ENCODE measurements at regions not wholly inside any gene's neighbourhood (a gene's known extent, or its start where the extent isn't known, plus 50 kb on each side); places are given as distances from the start of the nearest gene placed in this dataset.

DNA sequence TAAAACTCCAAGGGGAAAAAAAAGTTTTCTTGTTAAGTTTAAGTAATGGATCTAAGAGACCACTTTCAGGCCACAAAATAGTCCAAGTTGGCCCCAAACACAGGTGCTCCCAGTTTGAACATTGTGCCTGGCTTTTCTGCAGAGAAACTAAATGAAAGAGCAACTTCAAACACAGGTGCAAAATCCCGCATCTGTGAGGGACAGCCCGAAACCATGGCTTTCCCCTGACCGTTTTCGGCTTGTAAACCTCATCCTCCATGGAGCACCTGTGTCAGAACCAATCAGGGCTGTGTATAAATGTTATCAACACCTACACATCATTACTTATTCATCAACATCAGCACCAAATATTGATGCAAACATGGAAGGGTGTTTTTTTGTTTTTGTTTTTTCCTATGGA lies 126.8 kb upstream of the OBI1 start:
- no peak for TF ChIP-seq POLR2A (IDR thresholded peaks at IDR 0.05)
- TF ChIP-seq, protein P1, sequence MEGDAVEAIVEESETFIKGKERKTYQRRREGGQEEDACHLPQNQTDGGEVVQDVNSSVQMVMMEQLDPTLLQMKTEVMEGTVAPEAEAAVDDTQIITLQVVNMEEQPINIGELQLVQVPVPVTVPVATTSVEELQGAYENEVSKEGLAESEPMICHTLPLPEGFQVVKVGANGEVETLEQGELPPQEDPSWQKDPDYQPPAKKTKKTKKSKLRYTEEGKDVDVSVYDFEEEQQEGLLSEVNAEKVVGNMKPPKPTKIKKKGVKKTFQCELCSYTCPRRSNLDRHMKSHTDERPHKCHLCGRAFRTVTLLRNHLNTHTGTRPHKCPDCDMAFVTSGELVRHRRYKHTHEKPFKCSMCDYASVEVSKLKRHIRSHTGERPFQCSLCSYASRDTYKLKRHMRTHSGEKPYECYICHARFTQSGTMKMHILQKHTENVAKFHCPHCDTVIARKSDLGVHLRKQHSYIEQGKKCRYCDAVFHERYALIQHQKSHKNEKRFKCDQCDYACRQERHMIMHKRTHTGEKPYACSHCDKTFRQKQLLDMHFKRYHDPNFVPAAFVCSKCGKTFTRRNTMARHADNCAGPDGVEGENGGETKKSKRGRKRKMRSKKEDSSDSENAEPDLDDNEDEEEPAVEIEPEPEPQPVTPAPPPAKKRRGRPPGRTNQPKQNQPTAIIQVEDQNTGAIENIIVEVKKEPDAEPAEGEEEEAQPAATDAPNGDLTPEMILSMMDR (IDR thresholded peaks at IDR 0.05) = no peak
- H3K9me3 ChIP-seq = no peaks in the 10 kb centered on the region
- no peak for ATAC-seq
- 68% methylated on average over 4 of the region's 4 CpGs for WGBS (ENCODE audit: insufficient coverage, low coverage, low lambda C conversion rate, missing lambda C conversion rate)
- no peaks in the 10 kb centered on the region for H3K4me1 ChIP-seq
- H3K27ac ChIP-seq = no peak overlapping the region
- H3K27me3 ChIP-seq = no peaks in the 10 kb centered on the region
- H3K36me3 ChIP-seq = no peaks in the 10 kb centered on the region
- DNase-seq = no peak
- intact Hi-C loops (cut with DNase I) = no loop called here
- H3K4me3 ChIP-seq = no peak overlapping the region

DNA sequence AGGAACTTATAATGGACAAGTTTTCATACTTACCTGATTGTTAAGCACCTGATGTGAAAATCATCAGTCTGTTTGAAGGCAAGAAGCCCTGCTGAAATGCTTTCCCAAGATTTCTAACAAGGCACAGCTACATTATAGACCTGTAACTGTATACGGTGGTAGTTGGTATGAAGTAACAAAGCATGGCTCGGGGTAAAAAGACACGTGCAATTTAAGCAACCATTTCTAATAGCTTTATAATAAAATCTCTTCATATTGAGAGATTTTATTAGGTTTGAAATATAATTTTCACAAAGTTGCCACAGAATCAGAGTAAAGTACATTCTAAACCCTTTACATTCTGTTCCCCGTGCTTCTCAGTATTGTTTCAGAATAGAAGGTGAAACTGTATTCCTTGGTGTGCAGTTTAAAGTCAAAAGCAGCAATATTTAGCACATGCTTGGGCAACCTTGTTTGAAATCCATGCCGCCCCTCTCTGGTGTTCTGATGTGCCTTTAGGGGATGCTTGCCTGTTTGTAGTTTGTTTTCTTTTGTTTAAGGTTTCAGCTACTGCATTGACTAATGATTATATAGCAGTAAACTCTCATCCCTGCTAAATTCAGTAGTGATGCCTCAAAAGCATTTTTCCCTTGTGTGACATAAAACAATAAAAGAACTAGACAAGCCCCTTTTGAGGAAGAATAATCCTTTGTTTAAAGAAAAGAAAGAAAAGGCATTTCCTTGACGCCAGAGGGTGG lies 125.2 kb upstream of the OBI1 start:
- WGBS (ENCODE audit: insufficient coverage, low coverage, low lambda C conversion rate, missing lambda C conversion rate) = 55% methylated on average over 6 of the region's 6 CpGs
- Histone ChIP-seq H3K4me1 (no peaks in the 10 kb centered on the region), H3K36me3 (no peaks in the 10 kb centered on the region), H3K4me3 (no peak overlapping the region), H3K27ac (no peak overlapping the region), H3K9me3 (no peaks in the 10 kb centered on the region), H3K27me3 (no peaks in the 10 kb centered on the region)
- intact Hi-C loops (cut with DNase I) = no loop called here
- ATAC-seq = no peak
- DNase-seq = no peak
- TF ChIP-seq POLR2A (IDR thresholded peaks at IDR 0.05) = no peak
- TF ChIP-seq, protein P1 (IDR thresholded peaks at IDR 0.05) = no peak

DNA sequence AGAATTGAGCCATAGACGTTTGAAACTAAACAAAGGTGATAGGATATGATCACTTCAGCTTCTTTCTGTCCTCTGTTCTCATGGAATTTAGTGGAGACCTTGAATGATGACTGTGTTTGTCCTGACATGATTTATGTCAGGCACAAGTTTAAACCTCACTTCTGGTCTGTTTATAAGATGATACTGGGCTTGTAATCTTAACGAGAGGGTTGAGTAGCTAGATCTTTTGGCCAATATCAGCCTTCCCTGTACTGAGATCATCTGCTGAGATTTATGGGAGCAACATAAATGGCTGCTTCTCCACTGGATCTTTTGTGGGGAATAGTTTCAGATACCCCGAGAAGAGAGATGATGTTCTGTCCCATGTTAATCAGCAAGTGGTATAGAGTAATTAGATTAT lies 121.8 kb upstream of the OBI1 start:
- DNase-seq = no peak
- intact Hi-C loops (cut with DNase I) = no loop called here
- H3K27ac ChIP-seq = no peak overlapping the region
- no peak overlapping the region for H3K4me3 ChIP-seq
- no peaks in the 10 kb centered on the region for H3K27me3 ChIP-seq
- H3K9me3 ChIP-seq = no peaks in the 10 kb centered on the region
- no peaks in the 10 kb centered on the region for H3K4me1 ChIP-seq
- TF ChIP-seq, protein P1 (IDR thresholded peaks at IDR 0.05) = no peak
- no peak for TF ChIP-seq POLR2A (IDR thresholded peaks at IDR 0.05)
- no peak for ATAC-seq
- no peaks in the 10 kb centered on the region for H3K36me3 ChIP-seq
- WGBS (ENCODE audit: insufficient coverage, low coverage, low lambda C conversion rate, missing lambda C conversion rate) = 40% methylated on average over 3 of the region's 3 CpGs

DNA sequence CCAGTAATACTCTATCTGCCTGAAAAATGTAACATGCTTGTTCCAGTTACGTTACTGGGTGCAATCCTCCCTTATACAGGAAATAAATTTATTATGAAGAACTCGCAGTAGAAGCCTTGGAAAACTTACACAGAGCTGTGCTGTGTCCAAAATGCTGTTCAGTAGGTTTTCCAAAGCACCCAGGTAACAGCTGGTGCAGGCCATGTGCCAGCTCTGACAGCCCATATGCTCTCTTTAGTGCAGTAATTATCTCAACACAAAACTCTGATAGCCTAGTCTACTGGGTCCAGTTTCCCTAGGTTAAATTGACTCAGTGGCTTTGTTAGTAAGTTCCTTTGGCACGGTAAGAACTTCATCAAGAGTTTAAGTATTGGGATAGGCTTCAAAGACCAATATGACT lies 120.7 kb upstream of the OBI1 start:
- no peaks in the 10 kb centered on the region for H3K9me3 ChIP-seq
- TF ChIP-seq, protein P1 (IDR thresholded peaks at IDR 0.05) = no peak
- TF ChIP-seq POLR2A (IDR thresholded peaks at IDR 0.05) = no peak
- no peak overlapping the region for H3K4me3 ChIP-seq
- no peak overlapping the region for H3K27ac ChIP-seq
- ATAC-seq (no peak), DNase-seq (no peak)
- no peaks in the 10 kb centered on the region for H3K27me3 ChIP-seq
- H3K36me3 ChIP-seq = no peaks in the 10 kb centered on the region
- H3K4me1 ChIP-seq = no peaks in the 10 kb centered on the region
- WGBS (ENCODE audit: insufficient coverage, low coverage, low lambda C conversion rate, missing lambda C conversion rate) = 62% methylated on average over 2 of the region's 3 CpGs
- intact Hi-C loops (cut with DNase I) = no loop called here
